Kidney (tissue), 13 donors: ENCODE measurements at regions not wholly inside any gene's neighbourhood (a gene's known extent, or its start where the extent isn't known, plus 50 kb on each side); places are given as distances from the start of the nearest gene placed in this dataset.
"Not testable (repeated sequence)": the region's sequence is repeated elsewhere in the genome, so short reads cannot be mapped to it uniquely, and the experiment has no call there.

Source experiments
- DNase-seq, 5 donors: peaks; one replicate each; pipeline ENCODE4 v3.0.0-alpha.2; 2013 to 2020
- FAIRE-seq: peaks from 2 replicates; lab custom pipeline; 2012; peaks lifted over from hg19 to GRCh38; lab: Jason Lieb, UNC
- H3K27ac ChIP-seq, 2 donors: one replicate each; pipeline ENCODE4 v1.7.0; 2013; ENCODE audit warnings: low read depth in 2 of 2, low read length in 2 of 2, inconsistent platforms in 1 of 2
- H3K27me3 ChIP-seq: one replicate; pipeline ENCODE4 v1.7.1; 2013; ENCODE audit warnings: low read length, inconsistent platforms; ENCODE audit not compliant: control insufficient read depth, insufficient read depth
- H3K36me3 ChIP-seq, 3 donors: one replicate each; pipeline versions ENCODE4 v1.7.0 to v1.7.1; 2013; ENCODE audit warnings: low read length in 3 of 3, control low read depth in 1 of 3, inconsistent platforms in 1 of 3; ENCODE audit not compliant: insufficient read depth in 3 of 3, control insufficient read depth in 2 of 3
- H3K4me1 ChIP-seq, 3 donors: one replicate each; pipeline versions ENCODE4 v1.7.0 to v1.7.1; 2013; ENCODE audit warnings: low read length in 3 of 3, inconsistent platforms in 1 of 3, low read depth in 1 of 3; ENCODE audit not compliant: control insufficient read depth in 2 of 3, insufficient read depth in 2 of 3
- H3K4me3 ChIP-seq, 3 donors: one replicate each; pipeline versions ENCODE4 v1.7.0 to v1.8.1; 2013; ENCODE audit warnings: low read length in 3 of 3, control low read depth in 1 of 3, inconsistent platforms in 1 of 3
- H3K9ac ChIP-seq, 3 donors: one replicate each; pipeline versions ENCODE4 v1.7.0 to v1.7.1; 2013; ENCODE audit warnings: low read length in 3 of 3, control low read depth in 1 of 3, inconsistent platforms in 1 of 3
- H3K9me3 ChIP-seq, 3 donors: one replicate each; pipeline versions ENCODE4 v1.7.0 to v1.7.1; 2013; ENCODE audit warnings: low read length in 3 of 3, control low read depth in 1 of 3, inconsistent platforms in 1 of 3; ENCODE audit not compliant: control insufficient read depth in 2 of 3, insufficient read depth in 1 of 3
- intact Hi-C: fragments of 100-400 bp; cut with DNase I; formaldehyde crosslinking; loops from one replicate; pipeline ENCODE4 v1.11.1; 2022
- TF ChIP-seq, protein P1 (sequence below): IDR thresholded peaks from 3 replicates; pipeline ENCODE4 v1.5.1; 2012; ENCODE audit warnings: mild to moderate bottlenecking, moderate library complexity, borderline replicate concordance; ENCODE audit not compliant: insufficient read depth; ENCODE audit errors: extremely low read depth
- donor health status: control.
- donor health status: control.
- donor health status: control.
- donor health status: control.
- donor health status: control.
- donor health status: DM: yes; HTN: yes; CAD: no.
- donor health status: Normal renal cell carcinoma (clear cell type).

DNA sequence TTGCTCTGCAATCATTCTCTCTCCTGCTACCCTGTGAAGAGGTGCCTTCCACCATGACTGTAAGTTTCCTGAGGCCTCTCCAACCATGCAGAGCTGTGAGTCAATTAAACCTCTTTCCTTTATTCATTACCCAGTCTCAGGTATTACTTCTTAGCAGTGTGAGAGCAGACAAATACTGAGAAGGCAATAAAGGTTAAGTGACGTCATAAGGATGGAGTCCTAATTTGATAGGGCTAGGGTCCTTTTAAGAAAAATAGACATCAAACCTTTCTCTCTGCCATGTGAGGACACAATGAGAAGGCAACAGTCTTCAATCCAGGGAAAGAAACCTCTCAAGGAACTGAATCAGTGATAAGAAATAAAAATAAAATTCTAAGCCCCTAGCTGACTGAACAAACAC is 1262.7 kb downstream of the FAM133A start:
- Histone ChIP-seq H3K27ac (no peak overlapping the region), H3K9ac (no peak overlapping the region), H3K27me3 (no peaks in the 10 kb centered on the region), H3K36me3 (no peaks in the 10 kb centered on the region), H3K4me3 (no peak overlapping the region), H3K9me3 (no peaks in the 10 kb centered on the region), H3K4me1 (no peaks in the 10 kb centered on the region)
- DNase-seq (no peak), FAIRE-seq (no peak)
- intact Hi-C loops: no loop called here
- TF ChIP-seq, protein P1, sequence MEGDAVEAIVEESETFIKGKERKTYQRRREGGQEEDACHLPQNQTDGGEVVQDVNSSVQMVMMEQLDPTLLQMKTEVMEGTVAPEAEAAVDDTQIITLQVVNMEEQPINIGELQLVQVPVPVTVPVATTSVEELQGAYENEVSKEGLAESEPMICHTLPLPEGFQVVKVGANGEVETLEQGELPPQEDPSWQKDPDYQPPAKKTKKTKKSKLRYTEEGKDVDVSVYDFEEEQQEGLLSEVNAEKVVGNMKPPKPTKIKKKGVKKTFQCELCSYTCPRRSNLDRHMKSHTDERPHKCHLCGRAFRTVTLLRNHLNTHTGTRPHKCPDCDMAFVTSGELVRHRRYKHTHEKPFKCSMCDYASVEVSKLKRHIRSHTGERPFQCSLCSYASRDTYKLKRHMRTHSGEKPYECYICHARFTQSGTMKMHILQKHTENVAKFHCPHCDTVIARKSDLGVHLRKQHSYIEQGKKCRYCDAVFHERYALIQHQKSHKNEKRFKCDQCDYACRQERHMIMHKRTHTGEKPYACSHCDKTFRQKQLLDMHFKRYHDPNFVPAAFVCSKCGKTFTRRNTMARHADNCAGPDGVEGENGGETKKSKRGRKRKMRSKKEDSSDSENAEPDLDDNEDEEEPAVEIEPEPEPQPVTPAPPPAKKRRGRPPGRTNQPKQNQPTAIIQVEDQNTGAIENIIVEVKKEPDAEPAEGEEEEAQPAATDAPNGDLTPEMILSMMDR: no peak

DNA sequence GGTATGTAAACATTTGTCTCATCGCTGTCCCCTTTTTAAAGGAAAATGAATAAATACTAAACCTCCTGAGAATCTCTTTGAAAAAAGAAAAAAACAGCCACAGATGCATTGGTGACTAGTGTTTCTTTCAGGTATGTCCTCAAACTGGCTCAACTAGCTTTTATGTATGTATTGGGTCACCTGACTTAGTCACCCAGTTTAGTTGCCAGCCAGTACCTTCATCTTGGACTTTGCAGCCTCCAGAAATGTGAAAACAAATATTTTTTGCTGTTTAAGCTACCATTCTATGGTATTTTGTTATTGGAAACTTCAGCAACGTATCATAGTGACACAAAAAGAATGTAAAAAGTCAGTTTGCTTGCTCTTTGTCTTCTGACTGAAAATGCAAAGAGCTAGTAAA is 1263.5 kb downstream of the FAM133A start:
- no peak overlapping the region for H3K4me3 ChIP-seq
- no peaks in the 10 kb centered on the region for H3K4me1 ChIP-seq
- no peaks in the 10 kb centered on the region for H3K9me3 ChIP-seq
- FAIRE-seq (no peak), DNase-seq (no peak)
- TF ChIP-seq, protein P1: no peak
- no peak overlapping the region for H3K27ac ChIP-seq
- H3K9ac ChIP-seq: no peak overlapping the region
- H3K36me3 ChIP-seq: no peaks in the 10 kb centered on the region
- intact Hi-C loops: no loop called here
- H3K27me3 ChIP-seq: no peaks in the 10 kb centered on the region

DNA sequence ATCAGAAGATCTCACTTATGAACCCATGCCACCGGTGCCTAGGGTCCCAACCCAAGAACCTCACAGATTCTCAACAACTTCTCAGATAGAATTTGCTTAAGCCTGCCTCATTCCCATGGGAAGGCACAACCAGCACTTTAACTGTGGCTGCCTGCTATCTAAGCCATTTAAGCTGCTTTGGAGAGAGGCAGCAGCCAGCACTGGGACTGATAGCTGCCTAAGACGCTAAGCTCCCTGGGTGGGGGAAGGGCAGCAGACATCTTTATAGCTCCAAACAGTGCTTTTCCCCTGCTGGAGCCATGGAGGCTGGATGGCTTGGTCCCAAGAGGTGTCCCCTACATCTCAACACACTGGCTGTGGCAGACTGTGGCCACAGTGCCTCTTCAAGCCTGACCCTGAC is 1268.6 kb downstream of the FAM133A start:
- no peak overlapping the region for H3K27ac ChIP-seq
- FAIRE-seq: no peak
- no peaks in the 10 kb centered on the region for H3K27me3 ChIP-seq
- TF ChIP-seq, protein P1: no peak
- DNase-seq: no peak
- no peak overlapping the region for H3K4me3 ChIP-seq
- H3K9me3 ChIP-seq: no peaks in the 10 kb centered on the region
- H3K4me1 ChIP-seq: no peaks in the 10 kb centered on the region
- intact Hi-C loops: no loop called here
- no peak overlapping the region for H3K9ac ChIP-seq
- H3K36me3 ChIP-seq: no peaks in the 10 kb centered on the region

DNA sequence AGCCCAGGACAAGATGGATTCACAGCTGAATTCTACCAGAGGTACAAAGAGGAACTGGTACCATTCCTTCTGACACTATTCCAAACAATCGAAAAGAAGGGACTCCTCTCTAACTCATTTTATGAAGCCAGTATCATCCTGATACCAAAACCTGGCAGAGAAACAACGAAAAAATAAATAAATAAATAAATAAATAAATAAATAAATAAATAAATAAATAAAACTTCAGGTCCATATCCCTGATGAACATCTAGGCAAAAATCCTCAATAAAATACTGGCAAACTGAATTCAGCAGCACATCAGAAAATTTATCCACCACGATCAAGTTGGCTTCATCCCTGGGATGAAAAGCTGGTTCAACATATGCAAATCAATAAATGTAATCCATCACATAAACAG is 1272.1 kb downstream of the FAM133A start:
- FAIRE-seq, H3K4me1 ChIP-seq, H3K4me3 ChIP-seq, intact Hi-C loops, DNase-seq, H3K27ac ChIP-seq, H3K9ac ChIP-seq, H3K9me3 ChIP-seq, H3K36me3 ChIP-seq, H3K27me3 ChIP-seq: not testable (repeated sequence)
